HG03469 (cell line): ENCODE measurements at regions not wholly inside any gene's neighbourhood (a gene's known extent, or its start where the extent isn't known, plus 50 kb on each side); places are given as distances from the start of the nearest gene placed in this dataset.
A peak's percentile ranks its signal among the peaks of the same experiment; 100 is the strongest.

Experiments
- ATAC-seq: cut with Tn5 transposase; IDR thresholded peaks from one replicate; pipeline ENCODE4 v1.9.1; 2021; ENCODE audit warnings: mild to moderate bottlenecking, moderate library complexity, moderate number of reproducible peaks; ENCODE audit not compliant: unreplicated experiment

- ATAC-seq = no peak
Observed at GRCh38 chr2:176704282-176704858, 435.1 kb downstream of the MTX2 start.

- ATAC-seq = no peak
Observed at GRCh38 chr2:176709149-176709951, 440.1 kb downstream of the MTX2 start.

- no peak for ATAC-seq
Observed at GRCh38 chr2:176709991-176710390, 440.7 kb downstream of the MTX2 start.

GRCh38 chr2:176710657-176711186 lies 441.5 kb downstream of the MTX2 start:
- ATAC-seq = no peak

GRCh38 chr2:176725873-176726645 lies 456.8 kb downstream of the MTX2 start:
- no peak for ATAC-seq

- ATAC-seq = no peak
Observed at GRCh38 chr2:176727696-176728095, 458.5 kb downstream of the MTX2 start.

- ATAC-seq = no peak
Observed at GRCh38 chr2:176729706-176730569, 460.7 kb downstream of the MTX2 start.

GRCh38 chr2:176732780-176733179 lies 463.5 kb downstream of the MTX2 start:
- no peak for ATAC-seq

- no peak for ATAC-seq
Observed at GRCh38 chr2:176733698-176734430, 464.6 kb downstream of the MTX2 start.

GRCh38 chr2:176734868-176735267 lies 465.6 kb downstream of the MTX2 start:
- no peak for ATAC-seq

GRCh38 chr2:176742271-176742670 lies 470.3 kb upstream of the HNRNPA3 start:
- ATAC-seq = no peak

- no peak for ATAC-seq
Observed at GRCh38 chr2:176743671-176744070, 468.9 kb upstream of the HNRNPA3 start.

GRCh38 chr2:176744146-176744545 lies 468.4 kb upstream of the HNRNPA3 start:
- ATAC-seq = no peak

GRCh38 chr2:176745543-176746200 lies 466.9 kb upstream of the HNRNPA3 start:
- ATAC-seq = peak; percentile 48

GRCh38 chr2:176746411-176746810 lies 466.2 kb upstream of the HNRNPA3 start:
- no peak for ATAC-seq

- no peak for ATAC-seq
Observed at GRCh38 chr2:176747506-176747905, 465.1 kb upstream of the HNRNPA3 start.

- ATAC-seq = no peak
Observed at GRCh38 chr2:176747928-176748327, 464.7 kb upstream of the HNRNPA3 start.

GRCh38 chr2:176748662-176749061 lies 463.9 kb upstream of the HNRNPA3 start:
- no peak for ATAC-seq
